HTR-8/SVneo (cell line): ENCODE measurements at regions not wholly inside any gene's neighbourhood (a gene's known extent, or its start where the extent isn't known, plus 50 kb on each side); places are given as distances from the start of the nearest gene placed in this dataset.
"Not testable (repeated sequence)": the region's sequence is repeated elsewhere in the genome, so short reads cannot be mapped to it uniquely, and the experiment has no call there.

ENCODE experiments used
- DNase-seq: peaks from one replicate; pipeline ENCODE4 v3.0.0; 2011; ENCODE audit warnings: low spot score, mixed read lengths; ENCODE audit not compliant: insufficient read length
- FAIRE-seq: peaks from 2 replicates; lab custom pipeline; 2011; peaks lifted over from hg19 to GRCh38; lab: Jason Lieb, UNC

- DNase-seq (no peak), FAIRE-seq (no peak)
These were observed 115.1 kb downstream of the CYP26B1 start for GRCh38 chr2:72032481-72033041.

GRCh38 chr2:72031346-72032110, 116.1 kb downstream of the CYP26B1 start:
- DNase-seq (no peak), FAIRE-seq (peak; percentile 38)

DNA sequence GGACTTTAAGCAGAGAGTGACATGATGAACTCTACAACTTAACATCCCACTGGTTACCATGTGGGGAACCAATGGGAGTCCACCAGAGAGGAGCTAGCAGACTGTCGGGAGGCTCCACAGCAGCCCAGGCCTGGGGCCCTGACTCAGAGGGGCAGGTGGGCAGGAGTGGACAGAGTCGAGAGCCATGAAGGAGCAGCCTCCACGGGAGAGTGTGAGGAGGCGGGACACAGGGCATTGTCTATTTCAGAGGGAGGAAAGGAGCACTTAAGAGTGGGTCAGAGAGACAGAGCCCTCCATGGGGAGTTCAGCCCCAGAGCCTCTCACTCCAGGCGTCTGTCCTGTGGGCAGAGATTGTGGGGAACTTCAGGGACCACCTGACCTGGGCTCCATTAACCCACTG, 118.7 kb downstream of the CYP26B1 start:
- DNase-seq (no peak), FAIRE-seq (no peak)

DNA sequence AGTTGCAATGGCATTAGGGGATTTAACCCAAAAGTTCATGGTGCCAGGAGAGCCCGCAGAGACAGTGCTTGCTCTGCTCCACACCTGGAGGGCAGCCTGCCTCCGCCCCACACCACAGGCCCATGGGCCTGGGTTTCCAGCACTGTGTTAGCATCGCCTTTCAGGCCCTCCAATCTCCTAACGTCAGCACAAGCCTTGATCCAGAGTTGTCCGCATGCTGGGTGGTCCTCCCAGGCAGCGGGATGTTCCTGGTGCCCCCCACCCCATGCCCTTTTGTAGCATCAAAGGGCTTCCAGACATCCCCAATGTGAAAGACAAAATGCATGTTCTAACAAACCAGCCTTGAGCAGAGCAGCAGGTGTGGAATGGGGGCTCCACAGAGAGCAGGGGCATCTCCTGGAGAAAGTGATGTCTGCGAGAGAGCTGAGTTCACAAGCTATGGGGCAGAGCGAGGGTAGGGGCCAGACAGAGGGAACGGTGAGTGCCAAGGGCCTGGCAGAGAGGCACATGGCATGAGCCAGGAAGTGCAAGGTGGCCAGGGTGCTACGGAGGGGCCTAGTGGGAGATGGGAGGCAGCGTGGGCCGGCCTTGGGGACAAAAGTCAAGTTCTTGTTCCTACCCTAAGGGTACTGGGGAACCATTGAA, 119.2 kb downstream of the CYP26B1 start:
- FAIRE-seq (no peak), DNase-seq (no peak)

- no peak for DNase-seq
- no peak for FAIRE-seq
These were observed 120.1 kb downstream of the CYP26B1 start for GRCh38 chr2:72027426-72028161.

GRCh38 chr2:72026819-72027425, 120.7 kb downstream of the CYP26B1 start:
- DNase-seq: no peak
- FAIRE-seq: peak; percentile 49

- FAIRE-seq: peak; percentile 16
- DNase-seq: no peak
These were observed 123.0 kb downstream of the CYP26B1 start for GRCh38 chr2:72024451-72025175.

- DNase-seq (no peak), FAIRE-seq (no peak)
These were observed 123.8 kb downstream of the CYP26B1 start for GRCh38 chr2:72023678-72024390.

DNA sequence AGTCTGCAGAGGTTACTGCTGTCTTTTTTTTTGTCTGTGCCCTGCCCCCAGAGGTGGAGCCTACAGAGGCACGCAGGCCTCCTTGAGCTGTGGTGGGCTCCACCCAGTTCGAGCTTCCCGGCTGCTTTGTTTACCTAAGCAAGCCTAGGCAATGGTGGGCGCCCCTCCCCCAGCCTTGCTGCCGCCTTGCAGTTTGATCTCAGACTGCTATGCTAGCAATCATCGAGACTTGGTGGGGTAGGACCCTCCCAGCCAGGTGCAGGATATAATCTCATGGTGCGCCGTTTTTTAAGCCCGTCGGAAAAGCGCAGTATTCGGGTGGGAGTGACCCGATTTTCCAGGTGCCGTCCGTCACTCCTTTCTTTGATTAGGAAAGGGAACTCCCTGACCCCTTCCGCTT, 126.3 kb downstream of the CYP26B1 start:
- not testable (repeated sequence) for DNase-seq, FAIRE-seq

- FAIRE-seq (no peak), DNase-seq (no peak)
These were observed 132.4 kb downstream of the CYP26B1 start for GRCh38 chr2:72015266-72015665.

DNA sequence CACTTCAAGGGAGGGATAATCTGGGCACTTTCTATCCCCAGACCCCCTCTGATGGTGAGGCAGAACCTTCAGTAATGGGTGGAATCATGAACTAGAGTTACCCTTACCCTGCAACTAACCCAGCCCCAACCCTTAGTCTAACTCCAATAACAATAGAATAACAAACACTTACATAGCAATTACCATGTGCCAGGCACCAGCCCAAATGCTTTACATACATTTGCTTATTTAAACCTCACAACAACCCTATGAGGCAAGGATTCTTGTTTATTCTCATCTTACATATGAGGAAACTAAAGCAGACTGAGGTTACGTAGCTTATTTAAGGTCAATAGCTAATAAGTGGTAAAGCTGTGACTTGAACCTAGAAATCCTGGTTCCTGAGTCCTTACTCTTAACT, 132.8 kb downstream of the CYP26B1 start:
- DNase-seq (no peak), FAIRE-seq (peak; percentile 46)

DNA sequence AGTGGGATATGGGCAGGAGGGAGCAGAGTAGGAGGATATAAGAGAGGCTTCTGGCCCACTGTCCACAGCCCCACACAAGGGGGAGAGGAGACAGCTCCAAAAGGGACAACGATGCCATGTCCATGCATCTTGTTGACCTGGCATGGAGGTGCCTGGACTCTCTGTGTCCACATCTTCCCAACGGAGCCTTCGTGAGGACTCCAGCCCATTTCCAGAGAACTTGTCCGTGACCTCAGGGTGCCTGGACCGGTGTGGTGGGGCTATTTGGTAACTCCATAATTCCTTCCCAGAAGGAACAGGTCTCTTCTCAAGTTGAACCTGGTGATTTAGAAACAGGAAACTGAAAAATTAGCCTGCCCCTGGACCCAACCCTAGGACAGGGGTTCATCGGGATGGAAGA, 133.9 kb downstream of the CYP26B1 start:
- FAIRE-seq (peak; percentile 42), DNase-seq (no peak)

DNA sequence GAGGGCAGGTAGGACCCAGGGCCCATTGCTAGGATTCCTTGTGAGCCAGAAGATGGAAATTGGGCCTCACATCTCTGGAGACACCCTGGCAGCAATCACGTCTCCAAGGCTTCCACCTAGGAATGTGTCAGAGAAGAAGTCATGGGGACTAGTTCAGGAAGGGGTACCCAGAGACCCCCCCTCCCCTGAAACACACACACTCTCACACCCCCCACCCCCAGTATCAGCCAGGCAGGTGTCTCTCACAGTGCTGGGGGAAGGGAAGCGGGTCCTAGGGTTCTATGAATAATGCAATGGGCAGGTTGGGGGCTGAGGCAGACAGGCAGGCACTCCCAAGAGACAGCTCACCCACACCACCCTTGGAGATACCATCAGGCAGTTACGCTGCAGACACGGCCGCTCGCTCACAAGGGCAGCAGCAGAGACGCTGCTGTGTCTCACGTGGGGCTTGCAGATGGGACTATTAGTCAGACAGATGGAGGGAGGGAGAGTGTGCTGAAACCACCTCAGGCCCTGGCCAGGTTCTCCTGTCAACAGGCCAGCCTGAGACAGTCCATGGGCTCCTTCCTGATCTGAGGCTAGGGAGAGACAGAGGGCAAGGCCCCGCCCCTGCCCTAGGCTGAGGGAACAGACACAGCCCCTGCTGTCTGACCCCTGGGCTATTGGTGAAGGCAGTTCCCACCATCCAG, 134.6 kb downstream of the CYP26B1 start:
- FAIRE-seq: no peak
- no peak for DNase-seq

- no peak for FAIRE-seq
- DNase-seq: no peak
These were observed 135.9 kb downstream of the CYP26B1 start for GRCh38 chr2:72011791-72012190.

- DNase-seq: no peak
- FAIRE-seq: no peak
These were observed 136.3 kb downstream of the CYP26B1 start for GRCh38 chr2:72011370-72011689.

DNA sequence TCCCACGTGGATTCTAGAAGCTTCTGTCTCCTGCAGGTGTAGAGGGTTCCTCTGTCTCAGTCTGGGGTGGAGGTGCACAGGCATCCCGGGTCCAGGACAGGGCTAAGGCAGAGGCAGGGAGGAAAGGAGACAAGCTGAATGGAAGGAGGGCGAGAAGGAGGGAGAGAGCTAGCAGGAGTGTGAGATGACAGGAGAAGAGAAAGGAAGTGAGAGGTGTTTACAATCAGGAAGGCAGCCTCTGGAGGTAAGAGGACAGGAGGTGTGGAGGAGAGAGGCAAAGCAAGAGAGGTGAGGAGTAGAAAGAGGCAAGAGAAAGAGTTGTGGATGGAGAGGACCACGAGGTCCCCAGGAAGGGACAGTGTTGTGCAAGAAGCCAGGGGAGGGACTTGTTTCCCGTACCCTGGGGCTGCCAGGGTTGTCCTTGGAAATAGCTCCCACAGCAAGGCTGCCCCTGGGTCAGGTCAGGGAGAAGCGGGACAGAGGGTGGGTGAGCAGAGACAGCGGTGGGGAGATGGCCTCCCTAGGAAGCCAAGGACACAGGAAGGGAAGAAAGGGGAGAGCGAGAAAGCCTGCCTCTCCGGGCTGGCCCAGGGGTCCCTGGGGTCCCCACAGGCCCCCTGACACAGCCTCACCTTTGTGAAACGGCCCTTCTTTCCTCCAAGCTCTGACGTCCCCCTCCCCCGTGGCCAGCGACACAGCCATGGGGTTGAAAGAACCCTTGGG, 136.9 kb downstream of the CYP26B1 start:
- FAIRE-seq (peak; percentile 20), DNase-seq (no peak)

DNA sequence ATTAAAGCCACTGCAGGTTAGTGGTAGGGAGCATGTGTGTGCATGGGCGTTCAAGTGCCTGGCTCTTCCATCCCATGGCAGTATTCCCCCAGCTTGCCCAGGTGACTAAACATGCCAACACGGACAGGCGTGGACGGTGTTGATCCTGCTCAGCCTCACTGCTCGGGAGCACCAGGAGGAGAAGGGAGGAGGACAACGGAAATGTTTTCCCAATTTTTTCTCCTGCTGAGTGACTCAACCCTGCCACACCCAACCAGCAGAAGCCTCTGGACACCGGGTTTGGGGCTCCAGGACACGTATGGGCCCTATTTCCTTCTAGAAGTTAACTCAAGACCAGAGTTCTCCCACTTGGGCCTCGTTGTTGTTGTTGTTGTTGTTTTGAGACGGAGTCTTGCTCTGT, 139.1 kb downstream of the CYP26B1 start:
- DNase-seq (no peak), FAIRE-seq (no peak)

DNA sequence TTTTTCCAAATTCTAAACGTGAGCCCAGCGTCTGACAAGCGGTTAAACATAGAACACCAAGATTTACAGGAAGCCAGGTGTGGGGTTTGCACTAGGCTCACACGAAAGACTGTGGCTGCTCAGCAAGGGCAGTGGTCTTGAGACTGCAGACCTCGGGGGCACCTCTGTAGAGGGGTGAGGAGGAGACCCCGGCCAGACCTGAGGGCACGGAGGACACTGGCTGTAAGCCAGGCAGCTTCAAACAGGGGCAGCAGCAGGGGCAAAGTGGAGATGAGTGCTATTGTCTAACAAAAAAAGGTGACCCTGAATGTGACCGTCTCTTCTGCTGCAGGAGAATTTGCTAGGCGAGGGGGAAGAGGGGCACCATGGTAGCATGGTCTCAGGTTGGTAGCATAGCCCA, 140.3 kb downstream of the CYP26B1 start:
- FAIRE-seq (no peak), DNase-seq (no peak)
